ENCODE measurements at regions not wholly inside any gene's neighbourhood (a gene's known extent, or its start where the extent isn't known, plus 50 kb on each side); places are given as distances from the start of the nearest gene placed in this dataset.

- no peak overlapping the region for H3K27ac ChIP-seq
- TF ChIP-seq EZH2 (IDR thresholded peaks at IDR 0.05) (no peak), FOXP2 (optimal IDR thresholded peaks at IDR 0.05; ENCODE audit: control extremely low read depth, extremely low read length, insufficient read depth) (no peak), POLR2AphosphoS5 (IDR thresholded peaks at IDR 0.05; ENCODE audit: borderline replicate concordance, low read depth, low read length) (no peak)
- no peaks in the 10 kb centered on the region for H3K9me3 ChIP-seq (ENCODE audit: low read depth, low read length)
- no peak overlapping the region for H3K9ac ChIP-seq (ENCODE audit: insufficient read length)
- no peak for DNase-seq (ENCODE audit: low read depth, low spot score)
- H3K36me3 ChIP-seq (ENCODE audit: insufficient read depth, low read length), result no peaks in the 10 kb centered on the region
- H3K4me3 ChIP-seq, result no peak overlapping the region
Measured at GRCh38 chr12:43118234-43118633, 433.8 kb downstream of the ADAMTS20 start.

DNA sequence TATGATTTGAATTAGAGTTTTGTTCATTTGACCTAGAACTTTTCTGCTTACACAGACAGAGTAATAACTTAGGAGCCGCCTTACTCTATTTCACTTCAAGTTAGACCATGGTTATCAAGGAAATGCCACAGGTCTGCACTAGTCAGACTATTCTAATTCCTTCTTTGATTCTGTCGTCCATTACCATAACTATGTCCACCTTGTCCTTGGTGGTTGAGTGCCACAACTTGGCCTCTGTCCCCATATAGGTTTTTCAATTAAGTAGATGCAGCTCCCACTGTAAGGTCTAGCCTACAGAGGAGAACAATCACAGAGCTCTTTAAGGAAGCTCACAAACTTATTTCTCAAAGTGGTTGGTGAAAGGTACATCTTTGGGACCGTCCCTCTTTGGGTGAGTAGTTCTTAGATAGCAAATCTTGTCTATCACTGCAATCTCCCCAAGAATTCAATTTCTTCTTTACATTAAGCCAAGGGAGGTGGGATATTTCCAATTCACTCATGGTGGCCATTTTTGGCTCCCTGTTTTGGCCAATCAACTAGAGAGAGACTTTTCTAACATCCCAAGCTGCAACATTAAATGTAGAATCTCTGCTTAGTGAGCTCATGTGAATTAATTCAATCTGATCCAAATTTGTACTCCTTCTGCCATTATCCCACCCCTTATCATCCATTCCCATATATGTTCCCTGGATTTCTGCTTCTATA, 434.6 kb downstream of the ADAMTS20 start:
- Histone ChIP-seq H3K9ac (ENCODE audit: insufficient read length) (no peak overlapping the region), H3K27ac (no peak overlapping the region), H3K4me3 (no peak overlapping the region), H3K9me3 (ENCODE audit: low read depth, low read length) (no peaks in the 10 kb centered on the region), H3K36me3 (ENCODE audit: insufficient read depth, low read length) (no peaks in the 10 kb centered on the region)
- DNase-seq (ENCODE audit: low read depth, low spot score), result no peak
- TF ChIP-seq EZH2 (IDR thresholded peaks at IDR 0.05) (no peak), POLR2AphosphoS5 (IDR thresholded peaks at IDR 0.05; ENCODE audit: borderline replicate concordance, low read depth, low read length) (no peak), FOXP2 (optimal IDR thresholded peaks at IDR 0.05; ENCODE audit: control extremely low read depth, extremely low read length, insufficient read depth) (no peak)

DNA sequence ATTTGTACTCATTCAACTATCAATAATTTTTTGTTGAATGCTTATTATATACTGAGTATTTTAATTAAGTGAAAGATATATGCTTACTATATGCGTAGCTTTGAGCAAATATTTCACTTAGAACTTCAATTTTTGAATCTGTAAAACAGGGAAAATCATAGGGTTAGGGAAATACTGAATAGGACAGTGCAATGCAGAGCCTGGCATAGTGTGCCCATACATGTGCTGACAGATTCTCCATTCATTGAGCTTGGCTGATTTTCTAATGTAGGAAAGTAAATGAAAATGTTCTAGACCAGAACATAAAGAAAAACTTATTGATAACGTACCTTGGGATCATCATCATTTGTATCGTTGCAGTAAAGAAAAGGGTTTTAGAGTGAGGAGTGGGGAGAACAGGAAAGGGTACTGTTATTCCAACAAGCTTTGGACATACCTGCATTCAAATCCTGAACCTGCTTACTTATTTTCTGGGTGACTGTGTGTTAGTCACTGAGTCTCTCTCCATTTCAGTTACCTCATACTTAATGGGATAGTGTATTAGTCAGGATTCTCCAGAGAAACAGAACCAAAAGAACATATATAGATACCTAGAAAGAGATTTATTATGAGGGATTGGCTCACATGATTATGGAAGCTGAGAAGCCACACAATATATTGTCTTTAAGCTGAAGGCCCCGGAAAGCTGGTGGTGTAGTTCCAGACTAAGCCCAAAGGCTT, 436.4 kb downstream of the ADAMTS20 start:
- H3K36me3 ChIP-seq (ENCODE audit: insufficient read depth, low read length), result no peaks in the 10 kb centered on the region

DNA sequence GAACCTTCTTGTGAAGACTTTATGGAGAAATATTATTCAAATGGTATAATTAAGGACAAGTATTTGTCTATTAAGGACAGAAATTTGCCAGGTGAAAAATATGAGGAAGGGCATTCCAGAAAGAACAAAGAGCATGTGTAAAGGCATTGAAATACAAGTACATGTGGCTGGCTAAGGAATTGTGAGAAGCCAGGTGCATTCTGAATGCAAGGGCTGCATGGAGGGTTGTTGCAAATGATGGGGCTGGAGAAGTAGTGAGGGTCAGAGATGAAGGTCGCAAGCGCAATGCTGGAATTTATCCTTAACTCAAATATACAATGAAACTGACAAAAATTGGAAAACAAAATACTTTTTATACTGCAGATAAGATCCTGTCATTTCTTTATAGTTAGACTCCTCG, 437.7 kb downstream of the ADAMTS20 start:
- Histone ChIP-seq H3K9ac (ENCODE audit: insufficient read length) (no peak overlapping the region), H3K27ac (no peak overlapping the region), H3K9me3 (ENCODE audit: low read depth, low read length) (no peaks in the 10 kb centered on the region), H3K36me3 (ENCODE audit: insufficient read depth, low read length) (no peaks in the 10 kb centered on the region), H3K4me3 (no peak overlapping the region)
- TF ChIP-seq FOXP2 (optimal IDR thresholded peaks at IDR 0.05; ENCODE audit: control extremely low read depth, extremely low read length, insufficient read depth), result no peak
- TF ChIP-seq EZH2 (IDR thresholded peaks at IDR 0.05), result no peak
- no peak for TF ChIP-seq POLR2AphosphoS5 (IDR thresholded peaks at IDR 0.05; ENCODE audit: borderline replicate concordance, low read depth, low read length)
- DNase-seq (ENCODE audit: low read depth, low spot score), result no peak

More for the DNA sequence above, 436.4 kb downstream of the ADAMTS20 start:
- no peak for TF ChIP-seq POLR2AphosphoS5 (IDR thresholded peaks at IDR 0.05; ENCODE audit: borderline replicate concordance, low read depth, low read length)
- no peak for TF ChIP-seq EZH2 (IDR thresholded peaks at IDR 0.05)
- no peak for TF ChIP-seq FOXP2 (optimal IDR thresholded peaks at IDR 0.05; ENCODE audit: control extremely low read depth, extremely low read length, insufficient read depth)
- no peak overlapping the region for H3K9ac ChIP-seq (ENCODE audit: insufficient read length)
- DNase-seq (ENCODE audit: low read depth, low spot score), result no peak
- no peaks in the 10 kb centered on the region for H3K9me3 ChIP-seq (ENCODE audit: low read depth, low read length)
- H3K27ac ChIP-seq, result no peak overlapping the region
- no peak overlapping the region for H3K4me3 ChIP-seq

DNA sequence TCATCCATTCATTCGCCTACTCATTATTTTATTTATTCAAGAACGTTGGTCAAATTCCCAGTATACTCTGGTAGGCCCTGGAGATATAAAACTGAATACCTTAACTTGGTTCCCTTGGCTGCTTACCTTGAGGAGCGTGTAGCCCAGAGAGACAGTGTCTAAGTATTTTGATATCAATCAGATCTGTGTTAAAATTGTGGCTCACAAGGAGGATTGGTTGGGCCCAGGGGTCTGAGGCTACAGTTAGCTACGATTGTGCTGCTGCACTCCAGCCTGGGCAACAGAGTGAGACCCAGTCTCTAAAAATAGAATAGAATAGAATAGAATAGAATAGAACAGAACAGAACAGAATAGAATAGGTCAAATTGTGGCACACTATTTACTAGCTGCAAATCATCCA, 438.4 kb downstream of the ADAMTS20 start:
- TF ChIP-seq EZH2 (IDR thresholded peaks at IDR 0.05) (no peak), FOXP2 (optimal IDR thresholded peaks at IDR 0.05; ENCODE audit: control extremely low read depth, extremely low read length, insufficient read depth) (no peak), POLR2AphosphoS5 (IDR thresholded peaks at IDR 0.05; ENCODE audit: borderline replicate concordance, low read depth, low read length) (no peak)
- Histone ChIP-seq H3K27ac (no peak overlapping the region), H3K9ac (ENCODE audit: insufficient read length) (no peak overlapping the region), H3K9me3 (ENCODE audit: low read depth, low read length) (no peaks in the 10 kb centered on the region), H3K4me3 (no peak overlapping the region), H3K36me3 (ENCODE audit: insufficient read depth, low read length) (no peaks in the 10 kb centered on the region)
- DNase-seq (ENCODE audit: low read depth, low spot score), result no peak

GRCh38 chr12:43113135-43113534, 438.9 kb downstream of the ADAMTS20 start:
- H3K4me3 ChIP-seq, result no peak overlapping the region
- H3K27ac ChIP-seq, result no peak overlapping the region
- no peak for DNase-seq (ENCODE audit: low read depth, low spot score)
- H3K36me3 ChIP-seq (ENCODE audit: insufficient read depth, low read length), result no peaks in the 10 kb centered on the region
- H3K9ac ChIP-seq (ENCODE audit: insufficient read length), result no peak overlapping the region
- no peak for TF ChIP-seq FOXP2 (optimal IDR thresholded peaks at IDR 0.05; ENCODE audit: control extremely low read depth, extremely low read length, insufficient read depth)
- TF ChIP-seq POLR2AphosphoS5 (IDR thresholded peaks at IDR 0.05; ENCODE audit: borderline replicate concordance, low read depth, low read length), result no peak
- no peak for TF ChIP-seq EZH2 (IDR thresholded peaks at IDR 0.05)
- H3K9me3 ChIP-seq (ENCODE audit: low read depth, low read length), result no peaks in the 10 kb centered on the region

- no peaks in the 10 kb centered on the region for H3K36me3 ChIP-seq (ENCODE audit: insufficient read depth, low read length)
- no peaks in the 10 kb centered on the region for H3K9me3 ChIP-seq (ENCODE audit: low read depth, low read length)
- no peak overlapping the region for H3K9ac ChIP-seq (ENCODE audit: insufficient read length)
- no peak for DNase-seq (ENCODE audit: low read depth, low spot score)
- TF ChIP-seq FOXP2 (optimal IDR thresholded peaks at IDR 0.05; ENCODE audit: control extremely low read depth, extremely low read length, insufficient read depth) (no peak), POLR2AphosphoS5 (IDR thresholded peaks at IDR 0.05; ENCODE audit: borderline replicate concordance, low read depth, low read length) (no peak), EZH2 (IDR thresholded peaks at IDR 0.05) (no peak)
- no peak overlapping the region for H3K4me3 ChIP-seq
- no peak overlapping the region for H3K27ac ChIP-seq
Measured at GRCh38 chr12:43112101-43112920, 439.7 kb downstream of the ADAMTS20 start.

GRCh38 chr12:43111608-43112007, 440.4 kb downstream of the ADAMTS20 start:
- H3K36me3 ChIP-seq (ENCODE audit: insufficient read depth, low read length), result no peaks in the 10 kb centered on the region
- no peak overlapping the region for H3K27ac ChIP-seq
- no peaks in the 10 kb centered on the region for H3K9me3 ChIP-seq (ENCODE audit: low read depth, low read length)
- TF ChIP-seq EZH2 (IDR thresholded peaks at IDR 0.05) (no peak), FOXP2 (optimal IDR thresholded peaks at IDR 0.05; ENCODE audit: control extremely low read depth, extremely low read length, insufficient read depth) (no peak), POLR2AphosphoS5 (IDR thresholded peaks at IDR 0.05; ENCODE audit: borderline replicate concordance, low read depth, low read length) (no peak)
- H3K9ac ChIP-seq (ENCODE audit: insufficient read length), result no peak overlapping the region
- H3K4me3 ChIP-seq, result no peak overlapping the region
- no peak for DNase-seq (ENCODE audit: low read depth, low spot score)

All from SK-N-MC (cell line).